AG04450 (cell line): ENCODE measurements at regions not wholly inside any gene's neighbourhood (a gene's known extent, or its start where the extent isn't known, plus 50 kb on each side); places are given as distances from the start of the nearest gene placed in this dataset.

Experiments
- CTCF ChIA-PET: fragments of 300-600, 350-600 bp; formaldehyde crosslinking; extraction: SDS; loops from one replicate; lab custom pipeline; 2022; ENCODE audit warnings: antibody characterized with exemption, inconsistent platforms; lab: Charles Lee
- POLR2A ChIA-PET: fragments of 350-600 bp; formaldehyde crosslinking; extraction: SDS; loops from one replicate; lab custom pipeline; 2021; ENCODE audit warnings: antibody characterized with exemption, inconsistent platforms; lab: Yijun Ruan, JAX
- DNase-seq: peaks from one replicate; pipeline ENCODE4 v3.0.0-alpha.2; 2011; ENCODE audit warnings: low read depth, low spot score
- H3K27ac ChIP-seq: one replicate; pipeline ENCODE4 v1.5.1; 2012; ENCODE audit warnings: low read depth, low read length, control low read depth
- H3K27me3 ChIP-seq: one replicate; pipeline ENCODE4 v1.6.0; 2012; ENCODE audit warnings: low read length; ENCODE audit not compliant: control insufficient read depth, insufficient read depth
- H3K4me3 ChIP-seq: 2 replicates; pipeline ENCODE4 v1.5.1; 2011; ENCODE audit warnings: mild to moderate bottlenecking, low read depth, low read length, control low read depth
- H3K9me3 ChIP-seq: 2 replicates; pipeline ENCODE4 v1.5.1; 2012; ENCODE audit warnings: low read length; ENCODE audit not compliant: control insufficient read depth, insufficient read depth
- TF ChIP-seq, protein P1 (sequence below): IDR thresholded peaks from 2 replicates; pipeline ENCODE4 v1.5.1; 2011; ENCODE audit warnings: low read depth, low read length, control low read depth, inconsistent platforms

- POLR2A ChIA-PET, result no interaction called here
- DNase-seq, result no peak
- H3K27me3 ChIP-seq, result no peaks in the 10 kb centered on the region
- CTCF ChIA-PET, result no interaction called here
- H3K9me3 ChIP-seq, result no peaks in the 10 kb centered on the region
- no peak overlapping the region for H3K4me3 ChIP-seq
- no peak overlapping the region for H3K27ac ChIP-seq
- TF ChIP-seq, protein P1, sequence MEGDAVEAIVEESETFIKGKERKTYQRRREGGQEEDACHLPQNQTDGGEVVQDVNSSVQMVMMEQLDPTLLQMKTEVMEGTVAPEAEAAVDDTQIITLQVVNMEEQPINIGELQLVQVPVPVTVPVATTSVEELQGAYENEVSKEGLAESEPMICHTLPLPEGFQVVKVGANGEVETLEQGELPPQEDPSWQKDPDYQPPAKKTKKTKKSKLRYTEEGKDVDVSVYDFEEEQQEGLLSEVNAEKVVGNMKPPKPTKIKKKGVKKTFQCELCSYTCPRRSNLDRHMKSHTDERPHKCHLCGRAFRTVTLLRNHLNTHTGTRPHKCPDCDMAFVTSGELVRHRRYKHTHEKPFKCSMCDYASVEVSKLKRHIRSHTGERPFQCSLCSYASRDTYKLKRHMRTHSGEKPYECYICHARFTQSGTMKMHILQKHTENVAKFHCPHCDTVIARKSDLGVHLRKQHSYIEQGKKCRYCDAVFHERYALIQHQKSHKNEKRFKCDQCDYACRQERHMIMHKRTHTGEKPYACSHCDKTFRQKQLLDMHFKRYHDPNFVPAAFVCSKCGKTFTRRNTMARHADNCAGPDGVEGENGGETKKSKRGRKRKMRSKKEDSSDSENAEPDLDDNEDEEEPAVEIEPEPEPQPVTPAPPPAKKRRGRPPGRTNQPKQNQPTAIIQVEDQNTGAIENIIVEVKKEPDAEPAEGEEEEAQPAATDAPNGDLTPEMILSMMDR, result no peak
These were observed 103.6 kb upstream of the C7orf33 start for GRCh38 chr7:148486937-148487336.

DNA sequence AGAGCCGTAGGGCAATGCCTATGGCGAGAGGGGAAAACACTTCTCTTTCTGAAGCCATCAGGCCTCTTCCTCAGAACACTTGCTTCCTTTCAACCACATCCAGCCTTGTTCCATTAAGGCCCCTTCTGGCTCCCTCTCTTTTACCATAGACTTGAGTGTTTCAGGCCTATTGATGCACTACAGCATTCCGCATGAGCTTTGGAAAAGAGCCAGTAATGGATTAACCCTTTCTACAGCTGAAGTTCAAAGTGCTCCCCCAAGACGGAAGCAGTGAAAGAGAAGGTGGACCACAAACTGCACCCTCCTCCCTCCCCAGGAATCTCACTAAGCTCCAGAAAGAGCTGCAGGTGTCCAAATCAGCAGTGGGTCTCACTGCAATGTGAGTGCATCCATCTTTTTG lies 102.7 kb upstream of the C7orf33 start:
- no peak for DNase-seq
- H3K9me3 ChIP-seq, result no peaks in the 10 kb centered on the region
- no peaks in the 10 kb centered on the region for H3K27me3 ChIP-seq
- no peak overlapping the region for H3K27ac ChIP-seq
- no peak overlapping the region for H3K4me3 ChIP-seq
- TF ChIP-seq, protein P1, result no peak
- CTCF ChIA-PET, result no interaction called here
- POLR2A ChIA-PET, result no interaction called here

DNA sequence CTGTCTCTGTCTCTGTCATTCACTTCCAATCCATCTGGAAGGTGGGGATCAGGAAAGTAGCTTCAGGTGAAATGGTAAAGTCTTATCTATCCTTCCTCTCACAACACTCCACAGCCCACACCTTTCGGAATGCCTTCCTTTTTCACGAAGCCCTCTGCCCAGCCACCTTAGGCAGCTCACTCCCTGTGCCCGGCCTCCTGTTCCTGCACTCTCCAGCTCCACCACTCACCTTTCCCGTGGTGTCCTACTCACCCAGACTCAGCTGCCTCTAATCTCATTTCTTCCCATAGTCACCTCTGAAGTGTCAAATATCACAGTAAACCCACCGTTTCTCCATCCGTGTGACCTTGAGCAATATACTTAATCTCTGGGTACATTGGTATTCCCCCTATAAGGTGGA lies 100.9 kb upstream of the C7orf33 start:
- TF ChIP-seq, protein P1, result no peak
- POLR2A ChIA-PET, result no interaction called here
- CTCF ChIA-PET, result no interaction called here
- Histone ChIP-seq H3K27me3 (no peaks in the 10 kb centered on the region), H3K27ac (no peak overlapping the region), H3K4me3 (no peak overlapping the region), H3K9me3 (no peaks in the 10 kb centered on the region)
- DNase-seq, result no peak

DNA sequence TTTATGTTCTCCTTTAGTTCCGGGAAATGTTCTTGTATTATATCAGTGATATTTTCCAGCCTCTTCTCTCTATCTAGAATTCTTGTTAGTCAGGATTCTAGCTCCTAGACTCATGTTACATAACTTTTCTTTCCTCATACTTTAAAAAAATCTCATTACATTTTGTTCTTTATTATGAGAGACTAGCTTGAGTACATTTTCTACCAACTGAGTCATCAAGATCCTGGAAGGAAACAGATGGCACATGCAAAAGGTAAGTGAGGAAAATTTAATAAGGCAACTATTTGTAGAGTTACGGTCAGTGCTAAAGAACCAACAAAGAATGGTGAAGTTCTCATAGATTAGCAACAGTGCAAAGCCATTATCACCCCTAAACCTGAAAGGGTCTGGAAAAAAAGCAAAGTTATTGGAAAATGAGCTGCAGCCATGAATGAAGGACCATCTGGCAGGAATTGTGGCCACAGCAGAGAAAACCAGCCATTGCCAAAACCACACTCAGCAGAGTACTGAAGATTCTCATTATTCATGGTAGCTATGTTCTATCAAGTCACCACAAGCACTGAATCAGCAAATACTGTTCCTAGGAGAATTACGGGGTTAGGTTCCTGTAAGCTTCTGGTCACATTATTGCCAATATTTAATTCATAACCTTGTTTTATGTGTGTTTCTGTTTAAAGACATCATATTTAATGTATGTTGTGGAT lies 98.3 kb upstream of the C7orf33 start:
- ChIA-PET CTCF (interaction anchor here (0.5 to 1.1 kb wide), 2 partner anchors 14 to 471 kb away, joined by 3 to 6 read pairs; no protein-coding TSS in a partner anchor), POLR2A (no interaction called here)
- Histone ChIP-seq H3K27ac (no peak overlapping the region), H3K4me3 (no peak overlapping the region), H3K9me3 (no peaks in the 10 kb centered on the region), H3K27me3 (no peaks in the 10 kb centered on the region)
- no peak for DNase-seq
- TF ChIP-seq, protein P1, result no peak

- H3K27ac ChIP-seq, result no peak overlapping the region
- no peaks in the 10 kb centered on the region for H3K9me3 ChIP-seq
- no peak for DNase-seq
- ChIA-PET CTCF (no interaction called here), POLR2A (no interaction called here)
- no peaks in the 10 kb centered on the region for H3K27me3 ChIP-seq
- TF ChIP-seq, protein P1, result no peak
- no peak overlapping the region for H3K4me3 ChIP-seq
These were observed 95.0 kb upstream of the C7orf33 start for GRCh38 chr7:148495605-148496004.
